ENCODE measurements at regions not wholly inside any gene's neighbourhood (a gene's known extent, or its start where the extent isn't known, plus 50 kb on each side); places are given as distances from the start of the nearest gene placed in this dataset.
"Not testable (repeated sequence)": the region's sequence is repeated elsewhere in the genome, so short reads cannot be mapped to it uniquely, and the experiment has no call there.

DNA sequence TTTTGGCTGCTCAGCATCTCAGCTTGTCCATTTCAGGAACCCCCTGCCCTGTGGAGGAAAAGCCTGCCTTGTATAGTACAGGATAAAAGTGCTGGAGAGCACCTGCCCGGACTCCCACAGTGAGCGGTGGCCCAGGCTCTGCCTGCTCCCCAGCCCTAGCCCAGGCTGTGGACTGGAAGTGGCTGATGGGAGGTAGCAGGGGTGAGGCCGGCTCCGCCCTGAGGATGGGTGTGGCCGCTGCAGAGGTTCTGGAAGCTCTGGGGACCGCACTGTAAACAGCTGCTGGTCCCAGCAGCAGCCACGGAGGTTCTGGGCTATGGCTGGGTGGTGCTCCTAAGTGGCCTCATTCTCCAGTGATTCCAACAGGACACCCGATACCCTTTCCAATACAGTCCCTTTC, 56.6 kb upstream of the HELT start:
- Histone ChIP-seq H3K4me3 (no peak overlapping the region), H3K36me3 (no peaks in the 10 kb centered on the region), H3K9me3 (no peaks in the 10 kb centered on the region), H3K27me3 (no peaks in the 10 kb centered on the region), H3K4me1 (no peaks in the 10 kb centered on the region), H3K27ac (no peak overlapping the region)
- DNase-seq, result no peak
- 16 to 68% methylated on average over 8 of the region's 8 CpGs for WGBS, 2 donors
- TF ChIP-seq, protein P1, sequence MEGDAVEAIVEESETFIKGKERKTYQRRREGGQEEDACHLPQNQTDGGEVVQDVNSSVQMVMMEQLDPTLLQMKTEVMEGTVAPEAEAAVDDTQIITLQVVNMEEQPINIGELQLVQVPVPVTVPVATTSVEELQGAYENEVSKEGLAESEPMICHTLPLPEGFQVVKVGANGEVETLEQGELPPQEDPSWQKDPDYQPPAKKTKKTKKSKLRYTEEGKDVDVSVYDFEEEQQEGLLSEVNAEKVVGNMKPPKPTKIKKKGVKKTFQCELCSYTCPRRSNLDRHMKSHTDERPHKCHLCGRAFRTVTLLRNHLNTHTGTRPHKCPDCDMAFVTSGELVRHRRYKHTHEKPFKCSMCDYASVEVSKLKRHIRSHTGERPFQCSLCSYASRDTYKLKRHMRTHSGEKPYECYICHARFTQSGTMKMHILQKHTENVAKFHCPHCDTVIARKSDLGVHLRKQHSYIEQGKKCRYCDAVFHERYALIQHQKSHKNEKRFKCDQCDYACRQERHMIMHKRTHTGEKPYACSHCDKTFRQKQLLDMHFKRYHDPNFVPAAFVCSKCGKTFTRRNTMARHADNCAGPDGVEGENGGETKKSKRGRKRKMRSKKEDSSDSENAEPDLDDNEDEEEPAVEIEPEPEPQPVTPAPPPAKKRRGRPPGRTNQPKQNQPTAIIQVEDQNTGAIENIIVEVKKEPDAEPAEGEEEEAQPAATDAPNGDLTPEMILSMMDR (IDR thresholded peaks at IDR 0.05), result no peak
- TF ChIP-seq POLR2A (IDR thresholded peaks at IDR 0.05) (no peak), POLR2AphosphoS5 (IDR thresholded peaks at IDR 0.05) (no peak), EP300 (IDR thresholded peaks at IDR 0.05) (no peak)
- intact Hi-C loops (cut with DNase I), result no loop called here

DNA sequence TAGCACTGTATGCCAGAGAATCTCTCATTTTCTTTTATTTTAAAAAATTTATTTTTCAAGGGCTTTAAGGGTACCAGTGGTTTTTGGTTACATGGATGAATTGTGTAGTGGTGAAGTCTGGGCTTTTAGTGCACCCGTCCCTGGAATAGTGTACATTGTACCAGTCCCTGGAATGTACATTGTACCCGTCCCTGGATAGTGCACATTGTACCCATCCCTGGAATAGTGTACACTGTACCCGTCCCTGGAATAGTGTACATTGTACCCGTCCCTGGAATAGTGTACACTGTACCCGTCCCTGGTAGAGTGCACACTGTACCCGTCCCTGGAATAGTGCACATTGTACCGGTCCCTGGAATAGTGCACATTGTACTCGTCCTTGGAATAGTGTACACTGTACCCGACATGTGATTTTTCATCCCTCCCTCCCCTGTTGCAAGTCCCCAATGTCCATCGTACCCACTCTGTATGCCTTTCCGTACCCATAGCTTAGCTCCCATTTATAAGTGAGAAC, 56.1 kb upstream of the HELT start:
- DNase-seq, result no peak
- no peaks in the 10 kb centered on the region for H3K27me3 ChIP-seq
- 58 to 89% methylated on average over 11 of the region's 11 CpGs for WGBS, 2 donors
- no peaks in the 10 kb centered on the region for H3K36me3 ChIP-seq
- intact Hi-C loops (cut with DNase I), result no loop called here
- H3K4me1 ChIP-seq, result no peaks in the 10 kb centered on the region
- no peak overlapping the region for H3K27ac ChIP-seq
- H3K4me3 ChIP-seq, result no peak overlapping the region
- H3K9me3 ChIP-seq, result no peaks in the 10 kb centered on the region
- TF ChIP-seq POLR2AphosphoS5 (IDR thresholded peaks at IDR 0.05) (no peak), POLR2A (IDR thresholded peaks at IDR 0.05) (no peak), EP300 (IDR thresholded peaks at IDR 0.05) (no peak)
- TF ChIP-seq, protein P1 (IDR thresholded peaks at IDR 0.05), result no peak

DNA sequence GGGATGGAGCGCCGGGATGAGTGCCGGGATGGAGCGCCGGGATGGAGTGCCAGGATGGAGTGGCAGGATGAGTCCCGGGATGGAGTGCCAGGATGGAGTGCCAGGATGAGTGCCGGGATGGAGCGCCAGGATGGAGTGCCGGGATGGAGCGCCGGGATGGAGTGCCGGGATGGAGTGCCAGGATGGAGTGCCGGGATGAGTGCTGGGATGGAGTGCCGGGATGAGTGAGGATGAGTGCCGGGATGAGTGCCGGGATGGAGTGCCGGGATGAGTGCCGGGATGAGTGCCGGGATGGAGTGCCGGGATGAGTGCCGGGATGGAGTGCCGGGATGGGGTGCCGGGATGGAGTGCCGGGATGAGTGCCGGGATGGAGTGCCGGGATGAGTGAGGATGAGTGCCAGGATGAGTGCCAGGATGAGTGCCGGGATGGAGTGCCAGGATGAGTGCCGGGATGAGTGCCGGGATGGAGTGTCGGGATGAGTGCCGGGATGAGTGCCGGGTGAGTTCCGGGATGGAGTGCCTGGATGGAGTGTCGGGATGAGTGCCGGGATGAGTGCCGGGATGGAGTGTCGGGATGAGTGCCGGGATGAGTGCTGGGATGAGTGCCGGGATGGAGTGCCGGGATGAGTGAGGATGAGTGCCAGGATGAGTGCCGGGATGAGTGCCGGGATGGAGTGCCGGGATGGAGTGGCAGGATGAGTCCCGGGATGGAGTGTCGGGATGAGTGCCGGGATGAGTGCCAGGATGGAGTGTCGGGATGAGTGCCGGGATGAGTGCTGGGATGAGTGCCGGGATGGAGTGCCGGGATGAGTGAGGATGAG, 52.9 kb upstream of the HELT start:
- H3K27me3 ChIP-seq; H3K9me3 ChIP-seq; DNase-seq; H3K4me1 ChIP-seq; H3K4me3 ChIP-seq; intact Hi-C loops (cut with DNase I); H3K36me3 ChIP-seq; H3K27ac ChIP-seq: not testable (repeated sequence)
- WGBS, 2 donors, result 92 to 96% methylated on average over 46 to 50 of the region's 50 CpGs

GRCh38 chr4:184966051-184966691, 52.1 kb upstream of the HELT start:
- H3K9me3 ChIP-seq; H3K36me3 ChIP-seq; H3K4me3 ChIP-seq; H3K27me3 ChIP-seq; intact Hi-C loops (cut with DNase I); H3K4me1 ChIP-seq; H3K27ac ChIP-seq; DNase-seq: not testable (repeated sequence)
- WGBS, 2 donors, result 96 to 97% methylated on average over 32 of the region's 42 CpGs

DNA sequence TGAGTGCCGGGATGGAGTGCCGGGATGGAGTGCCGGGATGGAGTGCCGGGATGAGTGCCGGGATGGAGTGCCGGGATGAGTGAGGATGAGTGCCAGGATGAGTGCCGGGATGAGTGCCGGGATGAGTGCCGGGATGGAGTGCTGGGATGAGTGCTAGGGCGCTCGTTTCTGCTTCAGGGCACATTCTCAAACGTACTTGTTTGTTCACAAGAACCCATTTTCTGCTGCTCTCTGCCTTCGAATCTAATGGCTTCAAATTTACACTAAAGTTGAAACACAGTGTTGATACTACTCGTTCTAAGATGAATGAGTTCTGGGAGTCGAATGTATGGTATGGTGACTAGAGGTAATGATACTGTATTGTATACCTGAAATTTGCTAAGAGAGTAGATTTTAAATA, 50.6 kb upstream of the HELT start:
- DNase-seq; intact Hi-C loops (cut with DNase I): not testable (repeated sequence)
- WGBS, 2 donors, result 84 to 89% methylated on average over 15 of the region's 15 CpGs

DNA sequence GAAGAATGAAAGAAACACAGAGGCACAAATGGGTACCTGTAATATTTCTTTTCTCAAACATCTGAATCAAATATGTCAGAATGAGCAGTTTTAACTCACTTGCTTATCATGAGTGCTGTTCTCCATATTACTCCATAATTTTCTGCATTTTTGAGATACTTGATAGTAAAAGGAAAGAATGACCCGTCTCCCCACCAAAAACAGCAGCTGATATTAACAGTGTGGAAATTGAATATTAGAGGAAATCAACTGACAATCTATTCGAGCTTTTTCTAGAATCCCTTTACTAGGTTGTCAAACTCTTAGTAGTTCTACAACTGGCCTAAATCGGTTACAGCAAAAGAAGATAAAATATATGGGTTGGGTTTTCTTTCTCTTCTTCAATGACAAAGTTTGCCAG, 49.9 kb upstream of the HELT start:
- Histone ChIP-seq H3K9me3 (no peaks in the 10 kb centered on the region), H3K27me3 (no peaks in the 10 kb centered on the region), H3K4me3 (no peak overlapping the region), H3K36me3 (no peaks in the 10 kb centered on the region), H3K27ac (no peak overlapping the region), H3K4me1 (no peaks in the 10 kb centered on the region)
- no peak for DNase-seq
- WGBS, 2 donors, result 41 to 79% methylated on average over 3 of the region's 3 CpGs
- intact Hi-C loops (cut with DNase I), result no loop called here
- TF ChIP-seq, protein P1 (IDR thresholded peaks at IDR 0.05), result no peak
- no peak for TF ChIP-seq POLR2A (IDR thresholded peaks at IDR 0.05)
- TF ChIP-seq EP300 (IDR thresholded peaks at IDR 0.05), result no peak
- TF ChIP-seq POLR2AphosphoS5 (IDR thresholded peaks at IDR 0.05), result no peak

More for the DNA sequence above, 50.6 kb upstream of the HELT start:
- H3K4me3 ChIP-seq, H3K27ac ChIP-seq, H3K27me3 ChIP-seq, H3K9me3 ChIP-seq, H3K4me1 ChIP-seq, H3K36me3 ChIP-seq: not testable (repeated sequence)

Small RNAs in the stretch of these regions (small RNA-seq; reads per million reads assigned to genes)
- 0 reads per million in 3 donors for gene MIR4455
